Loucy (cell line): ENCODE measurements at regions not wholly inside any gene's neighbourhood (a gene's known extent, or its start where the extent isn't known, plus 50 kb on each side); places are given as distances from the start of the nearest gene placed in this dataset.

Experiments used
- H2AFZ ChIP-seq: fragments of 200-600 bp; sonication (generic); 2 replicates; pipeline ENCODE4 v1.6.0; 2016; ENCODE audit warnings: antibody characterized with exemption, mild to moderate bottlenecking, low read length, moderate library complexity
- H3F3A ChIP-seq: fragments of 200-600 bp; 2 replicates; pipeline ENCODE4 v1.6.0; 2016; ENCODE audit warnings: antibody characterized with exemption, low read depth, mild to moderate bottlenecking
- H3K27me3 ChIP-seq: fragments of 200-600 bp; sonication (generic); 2 replicates; pipeline ENCODE4 v1.6.1; 2014; ENCODE audit warnings: low read length, mild to moderate bottlenecking; ENCODE audit not compliant: insufficient read depth, poor library complexity, severe bottlenecking
- H3K36me3 ChIP-seq: fragments of 200-600 bp; sonication (generic); 2 replicates; pipeline ENCODE4 v1.6.1; 2016; ENCODE audit warnings: low read length; ENCODE audit not compliant: insufficient read depth
- H3K4me1 ChIP-seq: fragments of 200-600 bp; sonication (generic); 2 replicates; pipeline ENCODE4 v1.5.1; 2014; ENCODE audit warnings: low read length, mild to moderate bottlenecking; ENCODE audit not compliant: insufficient read depth, poor library complexity, severe bottlenecking
- H3K4me2 ChIP-seq: fragments of 200-600 bp; sonication (generic); 2 replicates; pipeline ENCODE4 v1.6.0; 2014; ENCODE audit warnings: antibody characterized with exemption, low read length, low read depth, mild to moderate bottlenecking; ENCODE audit not compliant: poor library complexity, severe bottlenecking
- H3K4me3 ChIP-seq: fragments of 200-600 bp; sonication (generic); 2 replicates; pipeline ENCODE4 v1.5.1; 2014; ENCODE audit warnings: low read length, mild to moderate bottlenecking, mixed read lengths; ENCODE audit not compliant: poor library complexity, severe bottlenecking
- H3K79me2 ChIP-seq: fragments of 200-600 bp; sonication (generic); 2 replicates; pipeline ENCODE4 v1.6.1; 2014; ENCODE audit warnings: low read length; ENCODE audit not compliant: insufficient read depth
- H3K9ac ChIP-seq: fragments of 200-600 bp; sonication (generic); 2 replicates; pipeline ENCODE4 v1.6.0; 2014; ENCODE audit warnings: mild to moderate bottlenecking, low read depth, low read length, moderate library complexity; ENCODE audit not compliant: poor library complexity, severe bottlenecking
- H3K9me2 ChIP-seq: fragments of 200-600 bp; sonication (generic); replicated peaks from 2 replicates; pipeline ENCODE4 v1.6.1; 2016; ENCODE audit warnings: low read depth, low read length, mixed read lengths
- H3K9me3 ChIP-seq: fragments of 200-600 bp; sonication (generic); 2 replicates; pipeline ENCODE4 v1.6.1; 2014; ENCODE audit warnings: mild to moderate bottlenecking, antibody characterized with exemption, low read length, low read depth; ENCODE audit not compliant: insufficient read depth
- H4K20me1 ChIP-seq: fragments of 200-600 bp; sonication (generic); 2 replicates; pipeline ENCODE4 v1.6.0; 2014; ENCODE audit warnings: antibody characterized with exemption, low read length, mild to moderate bottlenecking; ENCODE audit not compliant: insufficient read depth, poor library complexity, severe bottlenecking
- CTCF ChIP-seq: fragments of 200-600 bp; sonication (generic); conservative IDR thresholded peaks from 2 replicates; pipeline ENCODE4 v1.5.1; 2014; ENCODE audit warnings: mild to moderate bottlenecking, antibody characterized with exemption, low read length
- EZH2phosphoT487 ChIP-seq: fragments of 200-600 bp; IDR thresholded peaks from 2 replicates; pipeline ENCODE4 v1.6.1; 2018; ENCODE audit warnings: antibody characterized with exemption, mild to moderate bottlenecking, moderate library complexity, borderline replicate concordance

- Histone ChIP-seq H2AFZ (no peak overlapping the region), H4K20me1 (no peaks in the 10 kb centered on the region), H3K9ac (no peak overlapping the region), H3F3A (no peaks in the 10 kb centered on the region), H3K4me2 (no peak overlapping the region), H3K36me3 (no peaks in the 10 kb centered on the region), H3K9me2 (no peaks in the 10 kb centered on the region), H3K9me3 (no peaks in the 10 kb centered on the region), H3K4me3 (no peak overlapping the region), H3K27me3 (no peaks in the 10 kb centered on the region), H3K4me1 (peaks cover 3% of the 10 kb centered on the region), H3K79me2 (no peaks in the 10 kb centered on the region)
- TF ChIP-seq EZH2phosphoT487 (no peak), CTCF (no peak)
Observed at GRCh38 chr11:129620237-129621104, 195.2 kb upstream of the TMEM45B start.

- H3K27me3 ChIP-seq = no peaks in the 10 kb centered on the region
- no peak overlapping the region for H3K4me2 ChIP-seq
- no peak overlapping the region for H2AFZ ChIP-seq
- H4K20me1 ChIP-seq = no peaks in the 10 kb centered on the region
- H3K4me3 ChIP-seq = no peak overlapping the region
- H3K9me3 ChIP-seq = 0 out of 2 replicates have a peak, but pooled peaks cover 2% of the 10 kb centered on the region
- H3K9ac ChIP-seq = no peak overlapping the region
- no peaks in the 10 kb centered on the region for H3K9me2 ChIP-seq
- H3F3A ChIP-seq = no peaks in the 10 kb centered on the region
- no peak for TF ChIP-seq CTCF
- no peak for TF ChIP-seq EZH2phosphoT487
- H3K4me1 ChIP-seq = peaks cover 9% of the 10 kb centered on the region
- H3K36me3 ChIP-seq = no peaks in the 10 kb centered on the region
- no peaks in the 10 kb centered on the region for H3K79me2 ChIP-seq
Observed at GRCh38 chr11:129625930-129626329, 189.7 kb upstream of the TMEM45B start.

GRCh38 chr11:129631201-129631600 is 184.4 kb upstream of the TMEM45B start:
- Histone ChIP-seq H3K4me3 (no peak overlapping the region), H3F3A (no peaks in the 10 kb centered on the region), H3K4me2 (no peak overlapping the region), H3K36me3 (no peaks in the 10 kb centered on the region), H2AFZ (no peak overlapping the region), H3K79me2 (no peaks in the 10 kb centered on the region), H3K9me3 (0 out of 2 replicates have a peak, but pooled peaks cover 2% of the 10 kb centered on the region), H3K9me2 (no peaks in the 10 kb centered on the region), H3K27me3 (no peaks in the 10 kb centered on the region), H4K20me1 (no peaks in the 10 kb centered on the region), H3K9ac (no peak overlapping the region), H3K4me1 (peaks cover 9% of the 10 kb centered on the region)
- no peak for TF ChIP-seq CTCF
